Glutamatergic neuron (in vitro differentiated cells): ENCODE measurements at regions not wholly inside any gene's neighbourhood (a gene's known extent, or its start where the extent isn't known, plus 50 kb on each side); places are given as distances from the start of the nearest gene placed in this dataset.

Source experiments
- DNase-seq: peaks from one replicate; pipeline ENCODE4 v3.0.0; 2022
- H3K27ac Mint-ChIP-seq: one replicate; pipeline ENCODE4 v1.8.0; 2020; ENCODE audit warnings: mild to moderate bottlenecking, mixed read lengths, inconsistent platforms; ENCODE audit not compliant: unreplicated experiment
- H3K27me3 Mint-ChIP-seq: one replicate; pipeline ENCODE4 v1.8.0; 2020; ENCODE audit warnings: mild to moderate bottlenecking, moderate library complexity, mixed read lengths, inconsistent platforms; ENCODE audit not compliant: unreplicated experiment
- H3K36me3 Mint-ChIP-seq: one replicate; pipeline ENCODE4 v1.8.0; 2020; ENCODE audit warnings: mild to moderate bottlenecking, mixed read lengths, inconsistent platforms; ENCODE audit not compliant: unreplicated experiment
- H3K4me1 Mint-ChIP-seq: one replicate; pipeline ENCODE4 v1.8.0; 2020; ENCODE audit warnings: mild to moderate bottlenecking, low read depth, mixed read lengths, inconsistent platforms; ENCODE audit not compliant: unreplicated experiment
- H3K4me3 Mint-ChIP-seq: one replicate; pipeline ENCODE4 v1.8.0; 2020; ENCODE audit warnings: mild to moderate bottlenecking, mixed read lengths, inconsistent platforms; ENCODE audit not compliant: unreplicated experiment
- H3K9me3 Mint-ChIP-seq: one replicate; pipeline ENCODE4 v1.8.0; 2020; ENCODE audit warnings: mild to moderate bottlenecking, moderate library complexity, mixed read lengths, inconsistent platforms; ENCODE audit not compliant: unreplicated experiment
- CTCF ChIP-seq: fragments of 200-600 bp; sonication (generic); IDR thresholded peaks from one replicate; pipeline ENCODE4 v1.5.0; 2021; ENCODE audit not compliant: partially characterized antibody, unreplicated experiment

DNA sequence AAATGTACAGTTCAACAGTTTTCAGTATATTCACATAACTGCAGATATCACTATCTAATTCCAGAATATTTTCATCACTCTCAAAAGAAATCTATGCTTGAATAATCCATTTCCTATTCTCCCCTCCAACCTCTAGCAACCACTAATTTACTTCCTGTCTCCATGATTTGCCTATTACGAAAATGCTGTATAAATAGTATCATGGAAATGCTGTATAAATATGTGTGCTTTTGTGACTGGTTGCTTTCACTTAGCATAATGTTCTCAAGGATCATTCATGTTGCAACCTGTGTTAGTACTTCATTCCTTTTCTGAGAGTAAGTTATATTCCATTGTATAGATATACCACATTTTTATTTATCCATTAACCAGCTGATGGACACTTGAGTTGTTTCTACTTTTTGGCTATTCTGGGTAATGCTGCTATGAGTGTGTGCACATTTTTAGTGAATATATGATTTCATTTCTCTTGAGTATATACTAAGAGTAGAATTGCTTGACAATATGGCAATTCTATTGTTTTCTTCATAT is 115.6 kb downstream of the TNFSF18 start:
- H3K27ac Mint-ChIP-seq: peak overlapping the region; percentile 88
- TF ChIP-seq CTCF: no peak

DNA sequence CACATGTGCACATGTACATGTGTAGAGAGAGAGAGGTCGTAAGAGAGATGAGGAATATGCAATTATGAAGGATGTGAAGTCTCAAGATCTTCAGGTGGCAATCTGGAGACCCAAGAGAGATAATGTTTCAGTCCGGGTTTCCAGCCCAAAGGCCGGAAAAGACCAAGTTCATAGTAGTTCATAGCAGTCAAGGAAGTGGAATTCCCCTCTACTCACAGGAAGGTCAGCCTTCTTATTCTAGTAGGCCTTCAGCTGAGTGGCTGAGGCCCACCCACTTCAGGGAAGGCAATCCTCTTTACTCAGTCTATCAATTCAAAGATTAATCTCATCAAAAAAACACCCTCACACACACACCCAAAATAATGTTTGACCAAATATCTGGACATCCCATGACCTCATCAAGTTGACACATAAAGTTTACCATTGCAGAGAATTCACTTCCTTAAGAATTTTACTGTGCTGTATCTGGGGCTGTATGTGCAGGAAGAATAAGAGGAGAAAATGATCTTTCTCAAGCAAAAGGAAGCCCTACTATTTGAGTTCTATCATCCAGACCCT is 114.6 kb downstream of the TNFSF18 start:
- peaks cover 6% of the 10 kb centered on the region for H3K4me1 Mint-ChIP-seq
- H3K36me3 Mint-ChIP-seq: no peaks in the 10 kb centered on the region
- no peak for DNase-seq
- no peaks in the 10 kb centered on the region for H3K27me3 Mint-ChIP-seq
- H3K9me3 Mint-ChIP-seq: no peaks in the 10 kb centered on the region
- no peak for TF ChIP-seq CTCF
- H3K27ac Mint-ChIP-seq: no peak overlapping the region
- H3K4me3 Mint-ChIP-seq: no peak overlapping the region

More for the DNA sequence above, 115.6 kb downstream of the TNFSF18 start:
- Mint-ChIP-seq H3K36me3 (no peaks in the 10 kb centered on the region), H3K4me3 (no peak overlapping the region), H3K27me3 (no peaks in the 10 kb centered on the region), H3K4me1 (peaks cover 6% of the 10 kb centered on the region), H3K9me3 (no peaks in the 10 kb centered on the region)
- DNase-seq: no peak

DNA sequence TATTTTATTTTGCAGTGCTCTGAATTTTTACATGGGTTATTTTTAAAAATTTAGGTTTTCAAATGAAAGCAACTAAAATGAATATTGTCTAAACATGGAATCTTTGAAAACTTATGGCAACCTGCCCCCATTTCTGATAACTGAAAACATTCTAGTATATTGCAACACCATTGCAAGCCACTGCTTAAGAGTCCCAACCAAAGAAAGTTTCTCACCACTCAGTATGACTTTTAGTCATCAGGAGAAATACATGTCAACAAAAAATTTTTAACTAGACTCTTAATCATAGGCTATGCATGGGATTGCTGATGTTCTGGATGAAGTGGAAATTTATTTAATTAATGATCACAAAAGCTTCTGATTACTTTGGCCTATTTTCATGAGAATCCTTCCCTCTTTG is 112.1 kb downstream of the TNFSF18 start:
- no peak for TF ChIP-seq CTCF
- Mint-ChIP-seq H3K27ac (no peak overlapping the region), H3K9me3 (no peaks in the 10 kb centered on the region), H3K4me3 (no peak overlapping the region), H3K4me1 (peaks cover 5% of the 10 kb centered on the region), H3K27me3 (no peaks in the 10 kb centered on the region), H3K36me3 (no peaks in the 10 kb centered on the region)
- no peak for DNase-seq

- no peak overlapping the region for H3K4me3 Mint-ChIP-seq
- no peak for DNase-seq
- H3K36me3 Mint-ChIP-seq: no peaks in the 10 kb centered on the region
- no peak overlapping the region for H3K27ac Mint-ChIP-seq
- peaks cover 2% of the 10 kb centered on the region for H3K4me1 Mint-ChIP-seq
- H3K27me3 Mint-ChIP-seq: no peaks in the 10 kb centered on the region
- no peaks in the 10 kb centered on the region for H3K9me3 Mint-ChIP-seq
- TF ChIP-seq CTCF: no peak
Observed at GRCh38 chr1:172939475-172939874, 111.3 kb downstream of the TNFSF18 start.

DNA sequence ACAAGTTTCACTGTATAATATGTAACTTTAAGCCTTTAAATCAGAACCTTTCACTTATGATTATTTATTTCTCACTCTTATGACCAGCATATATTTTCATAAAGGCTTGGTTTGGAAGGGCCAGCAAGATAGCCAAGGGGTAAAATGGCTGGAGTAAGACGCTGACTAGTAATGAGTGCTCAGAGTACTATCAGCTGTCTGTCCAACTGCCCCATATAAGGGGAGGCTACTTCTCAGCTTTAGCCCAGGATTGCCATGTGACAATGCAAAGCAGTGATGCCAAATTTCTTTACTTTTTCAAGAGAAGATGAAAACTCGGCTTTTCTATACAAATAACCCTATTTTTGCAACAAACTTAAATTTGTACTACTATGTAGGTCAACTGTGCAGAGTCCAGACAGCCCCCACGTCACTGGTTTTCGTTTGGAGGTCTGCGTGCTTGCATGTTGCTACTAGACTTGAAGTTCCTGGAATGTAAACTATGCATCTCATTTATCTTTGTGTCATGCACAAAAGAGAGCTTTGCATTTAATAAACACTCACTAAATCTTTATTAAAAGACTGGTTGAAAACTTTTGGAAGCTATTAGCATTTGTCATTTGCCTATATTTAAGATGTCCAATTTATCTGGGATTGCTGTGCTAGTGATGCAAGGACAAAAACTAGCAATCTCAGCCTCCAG is 110.4 kb downstream of the TNFSF18 start:
- no peak for TF ChIP-seq CTCF
- Mint-ChIP-seq H3K4me1 (no peaks in the 10 kb centered on the region), H3K4me3 (no peak overlapping the region), H3K36me3 (no peaks in the 10 kb centered on the region), H3K27ac (no peak overlapping the region), H3K9me3 (no peaks in the 10 kb centered on the region), H3K27me3 (no peaks in the 10 kb centered on the region)
- no peak for DNase-seq
